ENCODE measurements at regions not wholly inside any gene's neighbourhood (a gene's known extent, or its start where the extent isn't known, plus 50 kb on each side); places are given as distances from the start of the nearest gene placed in this dataset.

DNA sequence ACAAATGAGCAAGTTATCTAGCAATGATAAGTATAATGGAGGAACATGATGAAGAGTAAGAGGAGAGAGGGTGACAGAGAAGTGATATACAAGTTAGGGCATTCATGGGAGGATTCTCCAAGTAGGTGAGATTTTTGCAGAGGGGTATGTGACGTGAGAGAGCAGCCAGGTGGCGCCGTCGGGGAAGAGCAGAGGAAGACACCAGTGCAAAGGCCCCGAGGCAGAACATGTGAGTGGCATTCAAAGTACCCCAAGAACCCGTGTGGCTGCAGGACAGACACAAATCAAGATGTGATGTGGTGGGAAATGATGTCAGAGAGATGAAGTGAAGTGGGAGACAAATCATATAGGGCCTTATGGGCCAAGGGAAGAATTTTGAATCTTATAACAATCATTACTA, 81.8 kb upstream of the GRM7 start:
- TF ChIP-seq, protein P1, sequence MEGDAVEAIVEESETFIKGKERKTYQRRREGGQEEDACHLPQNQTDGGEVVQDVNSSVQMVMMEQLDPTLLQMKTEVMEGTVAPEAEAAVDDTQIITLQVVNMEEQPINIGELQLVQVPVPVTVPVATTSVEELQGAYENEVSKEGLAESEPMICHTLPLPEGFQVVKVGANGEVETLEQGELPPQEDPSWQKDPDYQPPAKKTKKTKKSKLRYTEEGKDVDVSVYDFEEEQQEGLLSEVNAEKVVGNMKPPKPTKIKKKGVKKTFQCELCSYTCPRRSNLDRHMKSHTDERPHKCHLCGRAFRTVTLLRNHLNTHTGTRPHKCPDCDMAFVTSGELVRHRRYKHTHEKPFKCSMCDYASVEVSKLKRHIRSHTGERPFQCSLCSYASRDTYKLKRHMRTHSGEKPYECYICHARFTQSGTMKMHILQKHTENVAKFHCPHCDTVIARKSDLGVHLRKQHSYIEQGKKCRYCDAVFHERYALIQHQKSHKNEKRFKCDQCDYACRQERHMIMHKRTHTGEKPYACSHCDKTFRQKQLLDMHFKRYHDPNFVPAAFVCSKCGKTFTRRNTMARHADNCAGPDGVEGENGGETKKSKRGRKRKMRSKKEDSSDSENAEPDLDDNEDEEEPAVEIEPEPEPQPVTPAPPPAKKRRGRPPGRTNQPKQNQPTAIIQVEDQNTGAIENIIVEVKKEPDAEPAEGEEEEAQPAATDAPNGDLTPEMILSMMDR (IDR thresholded peaks at IDR 0.05) = no peak
- no peak for TF ChIP-seq EP300 (IDR thresholded peaks at IDR 0.05)
- no peak for TF ChIP-seq POLR2A (IDR thresholded peaks at IDR 0.05)
